Gastrocnemius medialis (tissue), 4 donors: ENCODE measurements at regions not wholly inside any gene's neighbourhood (a gene's known extent, or its start where the extent isn't known, plus 50 kb on each side); places are given as distances from the start of the nearest gene placed in this dataset.

Experiments
- CTCF ChIP-seq, 5 experiments: fragments of 450-650 bp in 3 of 5; fragments of 200-600 bp in 2 of 5; sonication (generic) in 2 of 5; IDR thresholded peaks in 4 of 5; conservative IDR thresholded peaks in 1 of 5; 1 replicate in 4 of 5; 2 replicates in 1 of 5; pipeline ENCODE4 v1.5.1; 2016 to 2019; ENCODE audit warnings: antibody characterized with exemption in 5 of 5, mild to moderate bottlenecking in 3 of 5, moderate library complexity in 3 of 5
- POLR2A ChIP-seq, 2 donors: fragments of 450-650 bp; IDR thresholded peaks; one replicate each; pipeline ENCODE4 v1.6.1; 2017; ENCODE audit warnings: antibody characterized with exemption in 2 of 2, mild to moderate bottlenecking in 2 of 2, moderate library complexity in 2 of 2

GRCh38 chr14:55909879-55910278 lies 208.3 kb upstream of the PELI2 start:
- no peak for TF ChIP-seq CTCF (IDR thresholded peaks at IDR 0.05 in 4 of 5, conservative IDR thresholded peaks at IDR 0.05 in 1 of 5)
- TF ChIP-seq POLR2A (IDR thresholded peaks at IDR 0.05) = no peak
